IMR-90 (cell line): ENCODE measurements at regions not wholly inside any gene's neighbourhood (a gene's known extent, or its start where the extent isn't known, plus 50 kb on each side); places are given as distances from the start of the nearest gene placed in this dataset.

ENCODE experiments used
- ATAC-seq: fragments of 200-7000 bp; cut with Tn5 transposase; 2 replicates; pipeline ENCODE4 v1.9.1; 2020; ENCODE audit warnings: low read depth, mild to moderate bottlenecking, moderate library complexity
- BruUV-seq: library from RNA; stranded (reverse); fragments of 400-500 nt; replicated peaks from 2 replicates; lab custom pipeline; 2021; lab: Mats Ljungman, UMichigan
- CTCF ChIA-PET: fragments of 300-600 bp; formaldehyde crosslinking; extraction: SDS; loops from one replicate; lab custom pipeline; 2021; ENCODE audit warnings: antibody characterized with exemption; lab: Yijun Ruan, JAX
- POLR2A ChIA-PET: fragments of 300-600 bp; sonication (Branson Sonifier 250); formaldehyde crosslinking; loops from one replicate; lab custom pipeline; 2022; ENCODE audit warnings: antibody characterized with exemption; ENCODE audit not compliant: unreplicated experiment; lab: Charles Lee
- DNase-seq: peaks from one replicate; pipeline ENCODE4 v3.0.0; 2013
- H2AFZ ChIP-seq: replicated peaks from 2 replicates; pipeline ENCODE3; 2013; ENCODE audit warnings: low read length, mild to moderate bottlenecking; ENCODE audit not compliant: poor library complexity
- H2AK5ac ChIP-seq: 2 replicates; pipeline ENCODE4 v1.6.1; 2013; ENCODE audit warnings: low read depth, low read length, inconsistent platforms
- H2AK9ac ChIP-seq: replicated peaks from 2 replicates; pipeline ENCODE3; 2013; ENCODE audit warnings: mild to moderate bottlenecking, low read depth, low read length, moderate library complexity; ENCODE audit not compliant: poor library complexity
- H2BK120ac ChIP-seq: 2 replicates; pipeline ENCODE4 v1.6.1; 2013; ENCODE audit warnings: low read depth, low read length, inconsistent platforms
- H2BK15ac ChIP-seq: 3 replicates; pipeline ENCODE4 v1.6.1; 2013; ENCODE audit warnings: low read depth, low read length, inconsistent platforms
- H2BK20ac ChIP-seq: 2 replicates; pipeline ENCODE4 v1.6.1; 2013; ENCODE audit warnings: low read depth, mild to moderate bottlenecking, inconsistent platforms, low read length, moderate library complexity
- H2BK5ac ChIP-seq: 2 replicates; pipeline ENCODE4 v1.6.1; 2013; ENCODE audit warnings: mild to moderate bottlenecking, low read depth, low read length, inconsistent platforms; ENCODE audit not compliant: poor library complexity, severe bottlenecking
- H3K14ac ChIP-seq: replicated peaks from 2 replicates; pipeline ENCODE4 v1.6.1; 2013; ENCODE audit warnings: low read depth, low read length, inconsistent platforms
- H3K18ac ChIP-seq: 2 replicates; pipeline ENCODE4 v1.6.1; 2013; ENCODE audit warnings: low read depth, low read length, control low read depth
- H3K23ac ChIP-seq: 2 replicates; pipeline ENCODE4 v1.6.1; 2013; ENCODE audit warnings: low read depth, low read length, inconsistent platforms
- H3K27ac ChIP-seq: 2 replicates; pipeline ENCODE4 v1.5.1; 2013; ENCODE audit warnings: mild to moderate bottlenecking, control low read depth, low read length; ENCODE audit not compliant: insufficient read depth
- H3K27me3 ChIP-seq: 2 replicates; pipeline ENCODE4 v1.6.1; 2013; ENCODE audit warnings: low read length; ENCODE audit not compliant: control insufficient read depth, insufficient read depth
- H3K36me3 ChIP-seq: 2 replicates; pipeline ENCODE4 v1.6.1; 2013; ENCODE audit warnings: low read length, mixed read lengths; ENCODE audit not compliant: control insufficient read depth, insufficient read depth
- H3K4ac ChIP-seq: 2 replicates; pipeline ENCODE4 v1.6.1; 2013; ENCODE audit warnings: low read depth, low read length, inconsistent platforms
- H3K4me1 ChIP-seq: 2 replicates; pipeline ENCODE4 v1.6.1; 2013; ENCODE audit warnings: low read length, mixed read lengths; ENCODE audit not compliant: control insufficient read depth, insufficient read depth
- H3K4me2 ChIP-seq: 2 replicates; pipeline ENCODE4 v1.6.1; 2013; ENCODE audit warnings: low read depth, mild to moderate bottlenecking, control low read depth, low read length, moderate library complexity
- H3K4me3 ChIP-seq: 2 replicates; pipeline ENCODE4 v1.5.1; 2013; ENCODE audit warnings: low read depth, mild to moderate bottlenecking, control low read depth, low read length, moderate library complexity; ENCODE audit not compliant: insufficient read depth
- H3K56ac ChIP-seq: 2 replicates; pipeline ENCODE4 v1.6.1; 2013; ENCODE audit warnings: low read length, inconsistent platforms; ENCODE audit not compliant: insufficient read depth; ENCODE audit errors: extremely low read depth
- H3K79me1 ChIP-seq, 2 experiments: 2 replicates each; pipeline ENCODE4 v1.6.1; 2013; ENCODE audit warnings: low read length in 2 of 2, inconsistent platforms in 1 of 2, low read depth in 1 of 2
- H3K9ac ChIP-seq: 2 replicates; pipeline ENCODE4 v1.6.1; 2013; ENCODE audit warnings: low read depth, low read length, control low read depth
- H3K9me1 ChIP-seq: 2 replicates; pipeline ENCODE4 v1.6.1; 2013; ENCODE audit warnings: low read length, inconsistent platforms; ENCODE audit not compliant: insufficient read depth
- H3K9me3 ChIP-seq: 2 replicates; pipeline ENCODE4 v1.6.1; 2013; ENCODE audit warnings: low read length; ENCODE audit not compliant: control insufficient read depth, insufficient read depth
- H4K20me1 ChIP-seq: 2 replicates; pipeline ENCODE4 v1.6.1; 2013; ENCODE audit warnings: low read length, inconsistent platforms; ENCODE audit not compliant: insufficient read depth
- H4K5ac ChIP-seq: 2 replicates; pipeline ENCODE4 v1.6.1; 2013; ENCODE audit warnings: mild to moderate bottlenecking, low read depth, low read length, control low read depth
- H4K8ac ChIP-seq, 2 experiments: 2 replicates each; pipeline ENCODE4 v1.6.1; 2013; ENCODE audit warnings: low read depth in 2 of 2, low read length in 2 of 2, control low read depth in 1 of 2, inconsistent platforms in 1 of 2
- H4K91ac ChIP-seq: 2 replicates; pipeline ENCODE4 v1.6.1; 2013; ENCODE audit warnings: low read depth, low read length, inconsistent platforms; ENCODE audit not compliant: insufficient read depth
- CHD1 ChIP-seq: IDR thresholded peaks from 2 replicates; pipeline ENCODE4 v1.6.1; 2012; ENCODE audit warnings: low read depth, low read length, improper control_type of control experiment
- FOS ChIP-seq: fragments of 150-350 bp; IDR thresholded peaks from 2 replicates; pipeline ENCODE4 v1.6.1; 2016; ENCODE audit warnings: low read depth, low read length
- MXI1 ChIP-seq: IDR thresholded peaks from 2 replicates; pipeline ENCODE4 v1.6.1; 2012; ENCODE audit warnings: low read depth, mild to moderate bottlenecking, low read length, moderate library complexity, borderline replicate concordance
- POLR2A ChIP-seq: IDR thresholded peaks from 2 replicates; pipeline ENCODE4 v1.6.1; 2012; ENCODE audit warnings: mild to moderate bottlenecking, low read depth, low read length
- SMC3 ChIP-seq: fragments of 150-350 bp; IDR thresholded peaks from 2 replicates; pipeline ENCODE4 v1.6.1; 2016; ENCODE audit warnings: low read depth, mild to moderate bottlenecking, antibody characterized with exemption, low read length, moderate library complexity
- WGBS, 2 experiments: methylation state at CpG; one replicate each; pipeline versions ENCODE4 v1.1.5 to v1.1.7; 2013; ENCODE audit warnings: missing lambda C conversion rate in 2 of 2; ENCODE audit not compliant: insufficient read length in 1 of 2; ENCODE audit errors: extremely low coverage in 2 of 2; 5-methylcytosine and 5-hydroxymethylcytosine counted together
- dilution Hi-C: fragments of 300-500 bp; cut with HindIII; formaldehyde crosslinking; loops from one replicate; pipeline ENCODE4 v1.14.3; 2018; ENCODE audit warnings: low sequenced_read_pairs; ENCODE audit not compliant: unreplicated experiment
- in situ Hi-C: fragments of 300-500 bp; cut with MboI; formaldehyde crosslinking; loops from 3 replicates; pipeline ENCODE4 v1.14.3; 2019; ENCODE audit warnings: low sequenced_read_pairs, inconsistent platforms, mixed read lengths
- intact Hi-C: fragments of 100-400 bp; cut with micrococcal nuclease; formaldehyde crosslinking; loops from 2 replicates; pipeline ENCODE4 v1.10.0; 2022

DNA sequence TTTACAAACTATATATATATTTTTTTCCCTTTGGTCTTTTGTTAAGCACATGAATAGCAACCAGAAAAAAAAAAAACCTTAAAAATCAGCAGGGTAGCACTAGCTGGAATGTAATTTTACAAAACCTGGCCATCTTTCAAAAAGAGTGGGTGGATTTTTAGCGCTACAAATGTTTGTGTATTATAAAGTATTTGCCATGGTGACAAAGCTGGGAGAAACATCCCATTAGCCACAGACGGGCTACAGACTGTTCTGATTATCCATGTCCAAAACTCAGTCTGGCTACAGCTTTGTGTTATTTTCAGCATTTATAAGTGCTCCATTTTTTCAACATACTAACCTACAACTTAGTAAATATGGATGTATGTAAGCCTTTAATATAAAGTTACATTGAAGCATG is 249.5 kb upstream of the TANK start:
- Histone ChIP-seq H3K4me3 (no peak overlapping the region), H2AK5ac (no peak overlapping the region), H2BK15ac (no peak overlapping the region), H3K27ac (peak overlapping the region; percentile 33; the same call in 1 of the 2 replicates), H4K8ac (no peak overlapping the region), H2BK120ac (peak overlapping the region; percentile 55; the same call in 1 of the 2 replicates), H3K4ac (no peak overlapping the region), H2BK20ac (no peak overlapping the region), H2BK5ac (peak overlapping the region; percentile 38), H3K9ac (no peak overlapping the region), H2AFZ (no peak overlapping the region), H3K9me1 (peaks cover 2% of the 10 kb centered on the region; the same call in 1 of the 2 replicates), H3K4me2 (no peak overlapping the region), H3K23ac (no peak overlapping the region), H2AK9ac (no peak overlapping the region), H3K9me3 (no peaks in the 10 kb centered on the region), H4K20me1 (no peaks in the 10 kb centered on the region), H4K91ac (no peak overlapping the region), H3K18ac (peak overlapping the region; percentile 11; the same call in 1 of the 2 replicates), H3K79me1 (no peaks in the 10 kb centered on the region), H3K14ac (0 out of 2 replicates have a peak overlapping the region, but pooled peaks have one; percentile 65), H3K4me1 (peaks cover 10% of the 10 kb centered on the region), H3K36me3 (no peaks in the 10 kb centered on the region), H3K56ac (no peak overlapping the region), H3K27me3 (no peaks in the 10 kb centered on the region), H4K5ac (no peak overlapping the region)
- ATAC-seq: peak; percentile 67
- ChIA-PET CTCF (no interaction called here), POLR2A (no interaction called here)
- no CpG with 5 or more reads among the region's 2 CpGs for WGBS, 2 experiments
- dilution Hi-C loops (no loop called here), intact Hi-C loops (loop anchor here (1.0 kb wide), 1 partner anchor 8 kb away; no protein-coding TSS in a partner anchor), in situ Hi-C loops (no loop called here)
- no peak for TF ChIP-seq CHD1
- TF ChIP-seq POLR2A: no peak
- no peak for TF ChIP-seq SMC3
- no peak for TF ChIP-seq MXI1
- TF ChIP-seq FOS: no peak
- no TSS peak for BruUV-seq
- DNase-seq: peak; percentile 66
